ENCODE measurements at regions not wholly inside any gene's neighbourhood (a gene's known extent, or its start where the extent isn't known, plus 50 kb on each side); places are given as distances from the start of the nearest gene placed in this dataset.

DNA sequence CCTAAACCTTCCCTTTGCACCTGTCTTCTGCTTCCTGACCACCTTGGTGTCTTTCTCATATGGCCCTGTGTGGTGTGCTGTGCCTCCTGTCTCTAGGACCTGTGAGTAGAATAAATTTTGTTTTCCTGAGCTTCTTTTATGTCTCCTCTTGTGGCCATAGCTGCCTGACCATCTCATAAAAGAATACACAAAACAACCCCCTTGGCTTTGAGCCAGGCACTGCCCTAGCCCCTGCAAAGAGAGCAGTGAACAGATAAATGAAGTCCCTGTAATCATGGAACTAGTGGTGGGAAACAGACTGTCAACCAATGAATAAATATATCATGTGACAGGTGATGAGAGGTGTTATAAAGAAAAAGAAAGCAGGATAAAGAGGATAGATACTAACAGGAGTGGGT, 485.1 kb downstream of the CSNK1G3 start:
- TF ChIP-seq CTCF (IDR thresholded peaks at IDR 0.05) (no peak), POLR2A (IDR thresholded peaks at IDR 0.05) (no peak)

Data from uterus (tissue), 2 donors.